H9 (cell line): ENCODE measurements at regions not wholly inside any gene's neighbourhood (a gene's known extent, or its start where the extent isn't known, plus 50 kb on each side); places are given as distances from the start of the nearest gene placed in this dataset.

ENCODE experiments used
- DNase-seq: peaks from one replicate; pipeline ENCODE4 v3.0.0-alpha.2; 2017
- H2AFZ ChIP-seq: one replicate; pipeline ENCODE4 v1.6.1; 2013; ENCODE audit warnings: mild to moderate bottlenecking, low read length, control low read depth, moderate library complexity
- H2AK5ac ChIP-seq: 2 replicates; pipeline ENCODE4 v1.6.1; 2013; ENCODE audit warnings: low read length, control low read depth, mixed read lengths; ENCODE audit not compliant: insufficient read length
- H2BK120ac ChIP-seq: one replicate; pipeline ENCODE4 v1.6.1; 2013; ENCODE audit warnings: low read depth, mild to moderate bottlenecking, low read length, control low read depth, inconsistent platforms; ENCODE audit not compliant: poor library complexity, severe bottlenecking
- H2BK12ac ChIP-seq: 2 replicates; pipeline ENCODE4 v1.6.1; 2013; ENCODE audit warnings: low read length, control low read depth, mixed read lengths, low read depth; ENCODE audit not compliant: insufficient read length
- H2BK15ac ChIP-seq: 2 replicates; pipeline ENCODE4 v1.6.1; 2013; ENCODE audit warnings: low read depth, low read length, control low read depth
- H2BK20ac ChIP-seq: one replicate; pipeline ENCODE4 v1.6.1; 2013; ENCODE audit warnings: low read depth, mild to moderate bottlenecking, low read length, control low read depth, inconsistent platforms; ENCODE audit not compliant: poor library complexity, severe bottlenecking
- H2BK5ac ChIP-seq: 2 replicates; pipeline ENCODE4 v1.6.1; 2013; ENCODE audit warnings: low read length, control low read depth, mixed read lengths; ENCODE audit not compliant: insufficient read length
- H3K14ac ChIP-seq: 2 replicates; pipeline ENCODE4 v1.6.1; 2013; ENCODE audit warnings: low read length, control low read depth; ENCODE audit not compliant: insufficient read depth
- H3K18ac ChIP-seq: 2 replicates; pipeline ENCODE4 v1.6.1; 2013; ENCODE audit warnings: low read depth, mild to moderate bottlenecking, mixed read lengths, low read length, control low read depth; ENCODE audit not compliant: insufficient read length
- H3K23ac ChIP-seq: 2 replicates; pipeline ENCODE4 v1.6.1; 2013; ENCODE audit warnings: low read length, control low read depth, mixed read lengths, low read depth; ENCODE audit not compliant: insufficient read length
- H3K23me2 ChIP-seq: 2 replicates; pipeline ENCODE4 v1.6.1; 2013; ENCODE audit warnings: low read depth, mild to moderate bottlenecking, mixed read lengths, low read length, control low read depth; ENCODE audit not compliant: insufficient read length, poor library complexity, severe bottlenecking
- H3K27ac ChIP-seq: 2 replicates; pipeline ENCODE4 v1.5.1; 2013; ENCODE audit warnings: low read length, control low read depth, mixed read lengths, low read depth; ENCODE audit not compliant: insufficient read length
- H3K27me3 ChIP-seq: 2 replicates; pipeline ENCODE4 v1.6.1; 2013; ENCODE audit warnings: low read length, control low read depth, inconsistent platforms; ENCODE audit not compliant: insufficient read depth
- H3K4ac ChIP-seq: 2 replicates; pipeline ENCODE4 v1.6.1; 2013; ENCODE audit warnings: low read depth, mild to moderate bottlenecking, control low read depth, inconsistent platforms, low read length, moderate library complexity
- H3K4me1 ChIP-seq: 2 replicates; pipeline ENCODE4 v1.6.1; 2013; ENCODE audit warnings: low read length, control low read depth, inconsistent platforms; ENCODE audit not compliant: insufficient read depth
- H3K4me2 ChIP-seq: 2 replicates; pipeline ENCODE4 v1.6.1; 2013; ENCODE audit warnings: low read length, control low read depth, mixed read lengths; ENCODE audit not compliant: insufficient read length, insufficient read depth
- H3K56ac ChIP-seq: 2 replicates; pipeline ENCODE4 v1.6.1; 2013; ENCODE audit warnings: low read depth, mild to moderate bottlenecking, mixed read lengths, low read length, control low read depth; ENCODE audit not compliant: insufficient read length
- H3K79me1 ChIP-seq: 2 replicates; pipeline ENCODE4 v1.6.1; 2013; ENCODE audit warnings: low read depth, mild to moderate bottlenecking, moderate library complexity, low read length, control low read depth, inconsistent platforms; ENCODE audit not compliant: insufficient read depth, poor library complexity, severe bottlenecking
- H3K79me2 ChIP-seq: 2 replicates; pipeline ENCODE4 v1.6.1; 2013; ENCODE audit warnings: low read length, control low read depth, inconsistent platforms; ENCODE audit not compliant: insufficient read depth
- H3K9ac ChIP-seq: 2 replicates; pipeline ENCODE4 v1.6.1; 2013; ENCODE audit warnings: low read length, control low read depth, mixed read lengths; ENCODE audit not compliant: insufficient read length; ENCODE audit errors: extremely low read depth
- H3K9me3 ChIP-seq: one replicate; pipeline ENCODE4 v1.6.1; 2013; ENCODE audit warnings: low read depth, low read length, inconsistent platforms; ENCODE audit not compliant: control insufficient read depth
- H3T11ph ChIP-seq: one replicate; pipeline ENCODE4 v1.6.1; 2013; ENCODE audit warnings: mild to moderate bottlenecking, low read length, control low read depth, inconsistent platforms
- H4K20me1 ChIP-seq: one replicate; pipeline ENCODE4 v1.6.1; 2013; ENCODE audit not compliant: control insufficient read depth, insufficient read length, insufficient read depth
- H4K5ac ChIP-seq: 2 replicates; pipeline ENCODE4 v1.6.1; 2013; ENCODE audit warnings: low read depth, mild to moderate bottlenecking, mixed read lengths, low read length, control low read depth; ENCODE audit not compliant: insufficient read length
- H4K8ac ChIP-seq: replicated peaks from 2 replicates; pipeline ENCODE4 v1.6.1; 2013; ENCODE audit warnings: low read length, control low read depth, mixed read lengths, low read depth; ENCODE audit not compliant: insufficient read length
- H4K91ac ChIP-seq: 2 replicates; pipeline ENCODE4 v1.6.1; 2013; ENCODE audit warnings: low read depth, mild to moderate bottlenecking, moderate library complexity, mixed read lengths, low read length, control low read depth; ENCODE audit not compliant: insufficient read length
- H3K27ac Mint-ChIP-seq, 3 experiments: 2 replicates in 2 of 3; 3 replicates in 1 of 3; pipeline ENCODE4 v1.8.0; 2020 to 2021; ENCODE audit warnings: mixed read lengths in 3 of 3, mild to moderate bottlenecking in 1 of 3, moderate library complexity in 1 of 3
- H3K27me3 Mint-ChIP-seq: 2 replicates; pipeline ENCODE4 v1.8.0; 2021; ENCODE audit warnings: low read depth, mild to moderate bottlenecking, moderate library complexity, mixed read lengths
- H3K36me3 Mint-ChIP-seq, 3 experiments: 2 replicates in 2 of 3; 3 replicates in 1 of 3; pipeline ENCODE4 v1.8.0; 2020 to 2021; ENCODE audit warnings: low read depth in 3 of 3, mixed read lengths in 3 of 3; ENCODE audit not compliant: insufficient read depth in 1 of 3
- H3K4me1 Mint-ChIP-seq, 2 experiments: 2 replicates each; pipeline ENCODE4 v1.8.0; 2020; ENCODE audit warnings: mixed read lengths in 2 of 2
- H3K4me3 Mint-ChIP-seq, 2 experiments: 2 replicates in 1 of 2; 3 replicates in 1 of 2; pipeline ENCODE4 v1.8.0; 2020 to 2021; ENCODE audit warnings: mild to moderate bottlenecking in 2 of 2, mixed read lengths in 2 of 2, moderate library complexity in 1 of 2
- H3K9me3 Mint-ChIP-seq, 2 experiments: 2 replicates in 1 of 2; 3 replicates in 1 of 2; pipeline ENCODE4 v1.8.0; 2020; ENCODE audit warnings: mild to moderate bottlenecking in 2 of 2, mixed read lengths in 2 of 2, moderate library complexity in 1 of 2
- WGBS: extraction: QIAGEN DNeasy Blood & Tissue Kit; methylation state at CpG from one replicate; pipeline ENCODE4 v1.1.7; 2013; ENCODE audit warnings: missing lambda C conversion rate, low lambda C conversion rate, mixed read lengths; ENCODE audit not compliant: insufficient read length; ENCODE audit errors: extremely low coverage; 5-methylcytosine and 5-hydroxymethylcytosine counted together
- TF ChIP-seq, protein P1 (sequence below): fragments of 200-600 bp; sonication (generic); conservative IDR thresholded peaks from 3 replicates; pipeline ENCODE4 v1.8.0; 2021; ENCODE audit warnings: antibody characterized with exemption, mild to moderate bottlenecking

DNA sequence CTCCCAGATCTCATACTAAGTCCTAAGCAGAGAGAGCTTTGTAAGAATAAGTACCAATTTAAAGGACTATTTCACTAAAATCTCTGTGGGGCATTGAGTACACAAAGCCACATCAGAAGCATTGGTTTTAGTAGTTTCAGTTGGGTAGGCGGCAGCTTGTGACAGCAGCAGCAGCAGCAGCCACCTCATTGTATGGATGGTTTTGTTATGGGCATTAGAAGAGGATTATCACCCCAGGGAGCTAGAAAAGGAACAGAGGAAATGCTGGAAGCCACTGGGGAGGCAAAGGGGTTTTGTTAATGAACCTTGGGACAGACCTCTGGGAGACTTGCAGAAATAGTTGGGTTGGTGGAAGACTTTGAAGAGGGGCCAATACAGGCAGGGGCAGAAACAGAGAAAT is 93.9 kb upstream of the FRMPD3 start:
- Histone ChIP-seq H2BK120ac (no peak overlapping the region), H2BK20ac (no peak overlapping the region), H2BK12ac (no peak overlapping the region), H3K27ac (no peak overlapping the region), H3K23ac (no peak overlapping the region), H2AK5ac (no peak overlapping the region), H3K56ac (no peak overlapping the region), H4K8ac (no peak overlapping the region), H3K23me2 (no peaks in the 10 kb centered on the region), H4K5ac (no peak overlapping the region), H3K9me3 (peaks cover 4% of the 10 kb centered on the region), H3K14ac (no peak overlapping the region), H3K79me1 (no peaks in the 10 kb centered on the region), H3K18ac (no peak overlapping the region), H4K20me1 (no peaks in the 10 kb centered on the region), H3K4me1 (peaks cover 11% of the 10 kb centered on the region; the same call in 1 of the 2 replicates), H3K4me2 (peak overlapping the region; percentile 6), H3K4ac (no peak overlapping the region), H2BK5ac (no peak overlapping the region), H3K27me3 (peaks cover 4% of the 10 kb centered on the region; the same call in 1 of the 2 replicates), H3K79me2 (no peaks in the 10 kb centered on the region), H4K91ac (no peak overlapping the region), H2AFZ (no peak overlapping the region), H3K9ac (no peak overlapping the region), H2BK15ac (no peak overlapping the region), H3T11ph (no peak overlapping the region)
- H3K27me3 Mint-ChIP-seq = peaks cover 74% of the 10 kb centered on the region
- H3K4me1 Mint-ChIP-seq = peaks cover 27 to 32% of the 10 kb centered on the region in 2 experiments
- H3K4me3 Mint-ChIP-seq = peak overlapping the region; percentile 9 to 10; a peak in 1 of 5 replicates
- no CpG with 5 or more reads among the region's 1 CpG for WGBS
- no peak overlapping the region for H3K27ac Mint-ChIP-seq
- H3K9me3 Mint-ChIP-seq = peaks cover 3 to 51% of the 10 kb centered on the region in 2 experiments; a peak in 4 of 5 replicates
- TF ChIP-seq, protein P1, sequence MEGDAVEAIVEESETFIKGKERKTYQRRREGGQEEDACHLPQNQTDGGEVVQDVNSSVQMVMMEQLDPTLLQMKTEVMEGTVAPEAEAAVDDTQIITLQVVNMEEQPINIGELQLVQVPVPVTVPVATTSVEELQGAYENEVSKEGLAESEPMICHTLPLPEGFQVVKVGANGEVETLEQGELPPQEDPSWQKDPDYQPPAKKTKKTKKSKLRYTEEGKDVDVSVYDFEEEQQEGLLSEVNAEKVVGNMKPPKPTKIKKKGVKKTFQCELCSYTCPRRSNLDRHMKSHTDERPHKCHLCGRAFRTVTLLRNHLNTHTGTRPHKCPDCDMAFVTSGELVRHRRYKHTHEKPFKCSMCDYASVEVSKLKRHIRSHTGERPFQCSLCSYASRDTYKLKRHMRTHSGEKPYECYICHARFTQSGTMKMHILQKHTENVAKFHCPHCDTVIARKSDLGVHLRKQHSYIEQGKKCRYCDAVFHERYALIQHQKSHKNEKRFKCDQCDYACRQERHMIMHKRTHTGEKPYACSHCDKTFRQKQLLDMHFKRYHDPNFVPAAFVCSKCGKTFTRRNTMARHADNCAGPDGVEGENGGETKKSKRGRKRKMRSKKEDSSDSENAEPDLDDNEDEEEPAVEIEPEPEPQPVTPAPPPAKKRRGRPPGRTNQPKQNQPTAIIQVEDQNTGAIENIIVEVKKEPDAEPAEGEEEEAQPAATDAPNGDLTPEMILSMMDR = no peak
- peak; percentile 59 for DNase-seq
- H3K36me3 Mint-ChIP-seq = peaks cover 0 to 4% (median 2%) of the 10 kb centered on the region in 3 experiments; a peak in 4 of 7 replicates
